SW 1271 (cell line): ENCODE measurements at regions not wholly inside any gene's neighbourhood (a gene's known extent, or its start where the extent isn't known, plus 50 kb on each side); places are given as distances from the start of the nearest gene placed in this dataset.

Source experiments
- DNase-seq, 2 experiments: peaks; one replicate each; lab custom pipeline; 2025; lab: John Stamatoyannopoulos, UW

DNA sequence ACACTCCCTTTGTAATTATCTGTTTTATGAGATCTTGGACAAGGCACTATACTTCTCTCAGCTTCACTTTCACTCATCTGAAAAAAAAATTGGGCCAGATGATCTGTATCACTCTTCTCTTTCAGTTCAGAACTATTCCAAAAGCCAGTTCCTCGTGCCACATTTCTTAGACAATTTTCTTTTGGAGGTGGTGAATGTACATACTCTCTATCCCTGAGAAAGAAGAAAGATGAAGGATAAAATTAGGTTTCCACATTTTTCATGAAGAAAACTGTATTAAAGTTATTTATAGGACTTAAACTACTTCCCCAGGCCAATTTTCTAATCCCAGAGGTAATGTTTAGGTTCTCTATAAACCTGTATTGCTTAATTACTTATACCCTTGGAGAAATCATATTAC lies 171.6 kb downstream of the SLC6A15 start:
- no peak for DNase-seq

GRCh38 chr12:84740602-84741001 lies 172.0 kb downstream of the SLC6A15 start:
- DNase-seq, result no peak

DNA sequence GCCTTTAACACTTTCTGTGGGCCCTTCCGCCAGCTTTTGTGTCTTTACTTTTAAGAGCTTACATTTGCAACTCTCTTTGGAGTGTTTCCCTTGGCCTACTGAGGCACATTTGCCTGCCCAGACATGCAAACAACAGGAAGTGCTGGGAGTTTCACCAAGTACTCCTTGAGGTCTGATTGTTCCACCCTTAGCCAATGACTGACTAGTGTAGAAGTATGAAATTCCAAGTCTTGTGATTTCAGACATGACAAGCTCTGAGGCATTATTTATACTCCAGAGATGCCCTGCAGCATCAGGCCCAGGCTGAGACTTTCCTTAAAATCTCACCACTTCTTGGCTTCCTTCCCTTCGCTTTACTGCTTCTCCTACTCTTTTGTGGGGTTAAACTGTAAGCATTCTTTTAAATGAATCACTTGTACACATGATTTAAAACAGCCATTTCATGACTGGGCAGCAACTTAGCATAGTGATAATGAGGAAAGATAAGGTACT lies 174.1 kb downstream of the SLC6A15 start:
- no peak for DNase-seq

- no peak for DNase-seq
Measured at GRCh38 chr12:84732828-84733340, 179.7 kb downstream of the SLC6A15 start.

GRCh38 chr12:84730561-84731162 lies 181.9 kb downstream of the SLC6A15 start:
- no peak for DNase-seq

GRCh38 chr12:84727961-84728360 lies 184.6 kb downstream of the SLC6A15 start:
- DNase-seq, result no peak

DNA sequence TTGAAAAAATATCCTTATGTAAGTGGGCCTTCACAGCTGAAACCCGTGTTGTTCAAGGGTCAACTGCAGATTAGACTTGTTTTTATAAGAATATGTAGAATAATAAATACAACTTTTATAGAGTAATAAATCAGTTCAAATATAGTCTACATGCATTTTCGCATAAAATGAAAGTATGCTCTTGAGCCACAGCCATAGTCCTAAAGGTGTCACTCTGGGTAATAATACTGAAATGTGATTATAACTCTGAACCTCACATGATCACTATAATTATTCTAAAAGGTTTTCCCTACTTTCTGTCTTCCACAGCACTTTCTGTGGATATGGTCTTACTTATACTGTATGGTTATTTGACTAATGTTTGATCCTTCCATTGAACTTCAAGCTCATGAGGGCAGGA lies 185.8 kb downstream of the SLC6A15 start:
- no peak for DNase-seq

DNA sequence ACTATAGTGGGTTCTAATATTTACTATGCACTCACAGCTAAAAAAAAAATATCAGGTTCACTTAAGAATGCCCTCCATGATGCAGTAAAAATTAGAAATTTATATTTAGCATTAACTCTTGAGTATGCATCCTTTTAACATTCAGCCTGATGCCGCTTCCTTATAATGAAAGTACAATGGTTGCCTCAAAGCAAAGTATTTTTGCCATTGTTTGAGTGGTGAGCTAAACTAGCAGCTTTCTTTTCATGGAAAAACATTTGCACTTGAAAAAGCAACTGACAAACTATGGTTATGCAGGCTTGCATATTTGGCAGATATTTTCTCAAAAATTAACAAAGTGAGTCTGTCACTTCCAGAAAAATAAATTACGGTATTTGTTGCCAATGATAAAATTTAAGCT lies 188.6 kb downstream of the SLC6A15 start:
- no peak for DNase-seq

GRCh38 chr12:84719997-84720396 lies 192.6 kb downstream of the SLC6A15 start:
- DNase-seq, result no peak

DNA sequence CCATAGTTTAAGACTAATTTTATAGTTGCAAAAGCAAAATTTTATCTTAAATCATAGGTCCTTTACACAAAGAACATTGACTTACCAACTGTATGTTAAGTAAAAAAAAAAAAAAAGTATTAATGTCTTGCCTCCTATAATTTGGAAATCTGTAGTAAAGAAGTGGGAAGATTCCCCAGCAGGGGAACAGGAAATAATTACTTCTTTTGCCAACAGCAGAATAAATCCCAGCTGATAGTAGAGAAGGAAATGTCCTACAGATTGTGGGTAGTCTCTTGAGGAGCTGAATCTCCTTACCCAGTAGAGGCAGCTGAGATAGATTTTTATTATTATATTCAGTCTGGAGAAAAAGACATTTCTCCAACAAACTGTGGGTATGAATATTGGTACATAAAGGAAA lies 193.7 kb downstream of the SLC6A15 start:
- no peak for DNase-seq

- no peak for DNase-seq
Measured at GRCh38 chr12:84712747-84713146, 199.9 kb downstream of the SLC6A15 start.

DNA sequence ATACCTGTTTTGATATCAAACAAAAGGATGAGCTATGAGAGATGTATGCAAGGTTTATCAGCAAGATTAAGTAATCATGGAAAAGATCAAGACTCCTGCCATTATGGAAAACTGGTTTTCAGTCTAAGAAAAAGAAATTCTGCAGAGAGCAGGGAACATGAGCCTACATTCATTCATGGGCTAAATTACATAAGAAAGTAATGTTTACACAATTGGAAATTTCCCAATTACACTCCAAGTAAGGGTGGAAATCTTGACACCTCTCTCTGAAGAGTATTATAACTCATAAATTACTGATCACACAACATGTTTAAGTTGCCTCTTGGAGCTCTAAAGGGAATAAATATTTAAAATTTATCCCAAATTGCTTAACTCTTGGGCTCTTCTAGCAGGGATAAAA lies 206.2 kb downstream of the SLC6A15 start:
- no peak for DNase-seq

DNA sequence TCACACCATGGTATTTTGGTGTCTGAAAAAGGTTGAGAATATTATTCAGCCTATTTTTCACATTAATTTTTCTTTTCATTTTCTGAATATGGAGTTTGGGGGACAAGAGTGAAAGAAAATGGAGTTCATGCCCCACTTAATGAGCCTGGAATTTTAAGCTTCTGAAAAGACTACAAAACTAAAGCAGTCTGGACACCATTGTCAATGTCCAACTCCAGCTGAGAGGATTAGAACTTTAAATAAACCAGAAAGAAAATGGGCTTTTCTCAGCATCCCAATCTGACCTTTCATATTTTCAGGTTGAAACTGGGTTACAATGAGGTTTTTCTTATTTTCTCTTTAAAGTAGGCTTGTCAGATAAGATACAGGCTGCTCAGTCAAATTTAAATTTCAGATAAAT lies 207.7 kb downstream of the SLC6A15 start:
- no peak for DNase-seq

DNA sequence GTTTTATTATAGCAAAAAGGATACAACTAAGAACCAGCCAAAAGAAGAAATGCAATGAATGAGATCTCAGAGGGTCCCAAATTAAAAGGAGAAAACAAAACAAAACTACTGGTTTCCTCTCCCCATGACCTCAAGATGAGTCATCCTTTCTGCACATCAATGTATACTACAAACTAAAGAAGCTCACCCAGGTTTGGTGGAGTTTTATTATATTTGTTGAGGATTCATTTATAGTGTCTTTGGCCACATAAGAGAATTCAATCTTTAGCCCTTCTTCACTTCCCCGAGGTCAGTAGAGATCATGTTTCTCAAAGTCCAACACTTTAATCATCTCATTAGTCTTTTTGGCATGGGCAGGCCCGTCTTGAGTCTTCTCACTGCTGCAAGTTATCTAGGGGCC lies 210.6 kb downstream of the SLC6A15 start:
- no peak for DNase-seq

GRCh38 chr12:84701041-84701440 lies 211.6 kb downstream of the SLC6A15 start:
- DNase-seq, result no peak

DNA sequence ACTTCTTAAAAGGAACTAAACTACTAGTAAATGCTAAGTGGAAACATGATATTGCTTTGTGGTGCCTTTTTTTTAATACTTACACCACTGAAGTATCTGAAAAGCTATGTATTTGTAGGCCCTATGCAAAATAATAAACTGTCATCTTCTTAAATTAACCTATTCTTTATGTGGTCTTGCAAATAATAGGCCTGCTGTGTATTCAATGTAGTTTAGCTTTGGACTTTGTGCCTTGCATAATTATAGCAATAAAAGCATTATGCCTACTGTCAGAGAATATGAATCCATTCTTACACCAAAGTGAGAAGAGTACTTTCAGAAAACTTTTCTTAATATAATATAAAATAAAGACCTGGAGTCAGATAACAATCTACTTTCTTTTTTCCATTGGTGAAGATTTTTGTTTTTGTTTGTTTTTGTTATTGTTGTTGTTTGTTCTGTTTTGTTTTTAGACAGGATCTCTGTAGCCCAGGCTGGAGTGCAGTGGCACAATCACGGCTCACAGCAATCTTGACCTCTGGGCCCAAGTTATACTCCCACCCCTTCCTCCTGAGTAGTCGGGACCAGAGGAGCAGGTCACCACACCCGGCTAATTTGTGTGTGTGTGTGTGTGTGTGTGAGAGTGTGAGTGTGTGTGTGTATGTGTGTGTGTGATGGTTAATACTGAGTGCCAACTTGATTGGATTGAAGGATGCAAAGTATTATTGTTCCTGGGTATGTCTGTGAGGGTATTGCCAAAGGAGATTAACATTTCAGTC lies 213.8 kb downstream of the SLC6A15 start:
- no peak for DNase-seq

- DNase-seq, result no peak
Measured at GRCh38 chr12:84696908-84697540, 215.6 kb downstream of the SLC6A15 start.

DNA sequence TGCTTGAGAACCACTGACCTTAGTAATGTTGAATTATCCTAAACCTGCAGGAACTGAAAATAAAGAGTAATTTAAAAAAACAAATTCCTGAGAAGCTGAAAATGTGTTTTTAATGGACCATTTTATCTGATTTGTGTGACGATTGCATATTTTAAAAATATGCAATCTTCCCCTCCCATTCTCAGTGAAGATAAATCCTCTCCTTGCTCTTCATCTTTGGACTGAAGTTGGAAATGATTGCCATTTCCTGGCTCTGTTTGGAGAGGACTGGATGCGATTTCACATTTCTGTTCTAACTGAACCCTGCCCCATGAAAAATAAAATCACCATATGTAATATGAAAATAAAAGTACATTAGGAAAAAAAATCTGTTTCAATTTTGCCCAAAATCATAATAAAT lies 216.3 kb downstream of the SLC6A15 start:
- no peak for DNase-seq

- DNase-seq, result no peak
Measured at GRCh38 chr12:84694116-84694515, 218.5 kb downstream of the SLC6A15 start.

DNA sequence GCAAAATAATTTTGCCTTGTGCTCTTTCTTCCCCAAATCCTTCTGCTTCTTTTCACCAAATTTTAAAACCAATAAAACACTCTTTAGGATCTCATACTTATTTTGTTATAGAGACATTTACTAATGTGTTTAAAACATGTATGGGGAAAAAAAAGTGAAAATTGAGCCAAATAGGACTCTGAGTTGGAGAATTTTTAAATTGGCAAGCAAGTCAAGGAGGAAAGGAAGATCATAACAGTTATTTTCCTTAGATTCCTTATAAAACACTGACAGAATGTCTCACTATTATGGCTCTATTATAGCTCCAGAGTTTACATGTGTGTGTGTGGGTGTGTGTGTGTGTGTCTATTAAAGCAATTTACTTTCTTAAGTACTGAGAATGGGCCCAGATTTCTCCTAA lies 220.5 kb downstream of the SLC6A15 start:
- DNase-seq, result no peak

- DNase-seq, result no peak
Measured at GRCh38 chr12:84691266-84691665, 221.3 kb downstream of the SLC6A15 start.

- DNase-seq, result no peak
Measured at GRCh38 chr12:84689638-84690037, 223.0 kb downstream of the SLC6A15 start.

- DNase-seq, result no peak
Measured at GRCh38 chr12:84685379-84685778, 227.2 kb downstream of the SLC6A15 start.
